ENCODE measurements at regions not wholly inside any gene's neighbourhood (a gene's known extent, or its start where the extent isn't known, plus 50 kb on each side); places are given as distances from the start of the nearest gene placed in this dataset.

- TF ChIP-seq POLR2A (IDR thresholded peaks at IDR 0.05) (no peak), CTCF (IDR thresholded peaks at IDR 0.05) (no peak), EP300 (IDR thresholded peaks at IDR 0.05) (no peak)
Measured at GRCh38 chr5:174307656-174308271, 262.3 kb downstream of the NSG2 start.

Measured in tibial nerve (tissue), 4 donors.